Fibroblast of lung (primary cell): ENCODE measurements at regions not wholly inside any gene's neighbourhood (a gene's known extent, or its start where the extent isn't known, plus 50 kb on each side); places are given as distances from the start of the nearest gene placed in this dataset.

Source experiments
- EZH2 ChIP-seq: IDR thresholded peaks from 2 replicates; pipeline ENCODE4 v1.5.1; 2012; ENCODE audit warnings: low read length, control low read depth, mild to moderate bottlenecking; ENCODE audit errors: missing control alignments
- TF ChIP-seq, protein P1 (sequence below), 2 donors: IDR thresholded peaks in 1 of 2; conservative IDR thresholded peaks in 1 of 2; 1 replicate in 1 of 2; 2 replicates in 1 of 2; pipeline ENCODE4 v1.5.1; 2011 to 2012; ENCODE audit warnings: low read length in 2 of 2, control low read depth in 1 of 2, inconsistent platforms in 1 of 2, low read depth in 1 of 2, mild to moderate bottlenecking in 1 of 2

GRCh38 chr10:8835453-8836167 is 781.1 kb downstream of the GATA3 start:
- TF ChIP-seq, protein P1, sequence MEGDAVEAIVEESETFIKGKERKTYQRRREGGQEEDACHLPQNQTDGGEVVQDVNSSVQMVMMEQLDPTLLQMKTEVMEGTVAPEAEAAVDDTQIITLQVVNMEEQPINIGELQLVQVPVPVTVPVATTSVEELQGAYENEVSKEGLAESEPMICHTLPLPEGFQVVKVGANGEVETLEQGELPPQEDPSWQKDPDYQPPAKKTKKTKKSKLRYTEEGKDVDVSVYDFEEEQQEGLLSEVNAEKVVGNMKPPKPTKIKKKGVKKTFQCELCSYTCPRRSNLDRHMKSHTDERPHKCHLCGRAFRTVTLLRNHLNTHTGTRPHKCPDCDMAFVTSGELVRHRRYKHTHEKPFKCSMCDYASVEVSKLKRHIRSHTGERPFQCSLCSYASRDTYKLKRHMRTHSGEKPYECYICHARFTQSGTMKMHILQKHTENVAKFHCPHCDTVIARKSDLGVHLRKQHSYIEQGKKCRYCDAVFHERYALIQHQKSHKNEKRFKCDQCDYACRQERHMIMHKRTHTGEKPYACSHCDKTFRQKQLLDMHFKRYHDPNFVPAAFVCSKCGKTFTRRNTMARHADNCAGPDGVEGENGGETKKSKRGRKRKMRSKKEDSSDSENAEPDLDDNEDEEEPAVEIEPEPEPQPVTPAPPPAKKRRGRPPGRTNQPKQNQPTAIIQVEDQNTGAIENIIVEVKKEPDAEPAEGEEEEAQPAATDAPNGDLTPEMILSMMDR (conservative IDR thresholded peaks at IDR 0.05 in 1 of 2, IDR thresholded peaks at IDR 0.05 in 1 of 2; ENCODE audit: low read depth in 1 of 2, low read length in 2 of 2) = no peak
- TF ChIP-seq EZH2 = no peak
